ENCODE measurements at regions not wholly inside any gene's neighbourhood (a gene's known extent, or its start where the extent isn't known, plus 50 kb on each side); places are given as distances from the start of the nearest gene placed in this dataset.

DNA sequence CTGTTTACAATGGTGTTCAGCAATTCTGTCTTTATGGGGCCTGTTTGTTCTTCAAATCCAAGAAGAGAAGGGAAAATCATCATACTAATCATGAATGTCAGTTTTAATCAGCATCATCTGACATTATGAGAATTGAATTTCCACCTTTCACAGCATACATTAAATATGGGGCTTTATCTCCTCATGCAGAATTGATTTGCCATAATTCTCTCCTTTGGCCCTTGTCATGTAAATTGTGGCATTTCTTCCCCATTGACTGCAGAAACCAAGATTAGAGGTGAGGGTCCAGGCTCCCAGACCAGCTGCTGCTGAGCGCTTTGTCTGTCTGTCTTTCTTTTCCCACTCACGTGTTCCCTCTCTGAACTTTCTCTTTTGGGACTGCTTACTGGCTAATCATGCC lies 232.1 kb upstream of the NAV2 start:
- TF ChIP-seq EZH2 (IDR thresholded peaks at IDR 0.05; ENCODE audit: borderline replicate concordance, low read depth, low read length, severe bottlenecking) (no peak), CTCF (IDR thresholded peaks at IDR 0.05; ENCODE audit: borderline replicate concordance, extremely low read depth, low read length, poor library complexity, severe bottlenecking) (no peak)
